ENCODE measurements at regions not wholly inside any gene's neighbourhood (a gene's known extent, or its start where the extent isn't known, plus 50 kb on each side); places are given as distances from the start of the nearest gene placed in this dataset.

DNA sequence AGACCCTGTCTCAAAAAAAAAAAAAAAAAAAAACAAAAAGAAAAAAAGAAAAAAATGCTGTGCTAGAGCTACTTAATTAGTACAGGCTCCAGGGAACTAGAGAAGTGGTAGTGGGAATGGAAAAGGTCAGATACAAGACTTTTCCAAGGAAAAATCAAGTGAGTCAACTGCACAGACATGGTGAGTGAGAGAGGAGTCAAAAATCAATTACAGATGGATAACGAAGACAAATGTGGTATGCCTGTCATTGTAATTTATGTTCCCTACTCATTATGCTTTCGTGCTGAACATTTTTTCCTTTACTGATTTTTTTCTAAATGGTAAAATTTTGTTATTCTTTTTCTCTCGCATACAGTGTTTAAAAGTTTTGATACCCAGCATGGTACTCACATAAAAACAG lies 111.5 kb downstream of the MDH1 start:
- TF ChIP-seq EZH2 (IDR thresholded peaks at IDR 0.05; ENCODE audit: borderline replicate concordance, insufficient read depth, low read depth, low read length, poor library complexity, severe bottlenecking), result no peak
- TF ChIP-seq, protein P1, sequence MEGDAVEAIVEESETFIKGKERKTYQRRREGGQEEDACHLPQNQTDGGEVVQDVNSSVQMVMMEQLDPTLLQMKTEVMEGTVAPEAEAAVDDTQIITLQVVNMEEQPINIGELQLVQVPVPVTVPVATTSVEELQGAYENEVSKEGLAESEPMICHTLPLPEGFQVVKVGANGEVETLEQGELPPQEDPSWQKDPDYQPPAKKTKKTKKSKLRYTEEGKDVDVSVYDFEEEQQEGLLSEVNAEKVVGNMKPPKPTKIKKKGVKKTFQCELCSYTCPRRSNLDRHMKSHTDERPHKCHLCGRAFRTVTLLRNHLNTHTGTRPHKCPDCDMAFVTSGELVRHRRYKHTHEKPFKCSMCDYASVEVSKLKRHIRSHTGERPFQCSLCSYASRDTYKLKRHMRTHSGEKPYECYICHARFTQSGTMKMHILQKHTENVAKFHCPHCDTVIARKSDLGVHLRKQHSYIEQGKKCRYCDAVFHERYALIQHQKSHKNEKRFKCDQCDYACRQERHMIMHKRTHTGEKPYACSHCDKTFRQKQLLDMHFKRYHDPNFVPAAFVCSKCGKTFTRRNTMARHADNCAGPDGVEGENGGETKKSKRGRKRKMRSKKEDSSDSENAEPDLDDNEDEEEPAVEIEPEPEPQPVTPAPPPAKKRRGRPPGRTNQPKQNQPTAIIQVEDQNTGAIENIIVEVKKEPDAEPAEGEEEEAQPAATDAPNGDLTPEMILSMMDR (IDR thresholded peaks at IDR 0.05), result no peak

All from B cell (primary cell).